Bronchial epithelial cell (primary cell): ENCODE measurements at regions not wholly inside any gene's neighbourhood (a gene's known extent, or its start where the extent isn't known, plus 50 kb on each side); places are given as distances from the start of the nearest gene placed in this dataset.

Source experiments
- DNase-seq: peaks from one replicate; pipeline ENCODE4 v3.0.0-alpha.2; 2010; ENCODE audit warnings: low read depth
- FAIRE-seq: peaks from 2 replicates; lab custom pipeline; 2011; peaks lifted over from hg19 to GRCh38; lab: Jason Lieb, UNC
- H3K27me3 ChIP-seq: 2 replicates; pipeline ENCODE4 v1.5.1; 2011; ENCODE audit warnings: low read length; ENCODE audit not compliant: control insufficient read depth, insufficient read depth
- H3K36me3 ChIP-seq: 2 replicates; pipeline ENCODE4 v1.5.1; 2011; ENCODE audit warnings: low read length; ENCODE audit not compliant: control insufficient read depth, insufficient read depth
- H3K4me3 ChIP-seq: 2 replicates; pipeline ENCODE4 v1.5.1; 2011; ENCODE audit warnings: mild to moderate bottlenecking, low read depth, low read length, control low read depth
- TF ChIP-seq, protein P1 (sequence below): IDR thresholded peaks from 2 replicates; pipeline ENCODE4 v1.5.1; 2011; ENCODE audit warnings: mild to moderate bottlenecking, moderate library complexity, low read length, control low read depth, inconsistent platforms; ENCODE audit not compliant: insufficient read depth, severe bottlenecking

DNA sequence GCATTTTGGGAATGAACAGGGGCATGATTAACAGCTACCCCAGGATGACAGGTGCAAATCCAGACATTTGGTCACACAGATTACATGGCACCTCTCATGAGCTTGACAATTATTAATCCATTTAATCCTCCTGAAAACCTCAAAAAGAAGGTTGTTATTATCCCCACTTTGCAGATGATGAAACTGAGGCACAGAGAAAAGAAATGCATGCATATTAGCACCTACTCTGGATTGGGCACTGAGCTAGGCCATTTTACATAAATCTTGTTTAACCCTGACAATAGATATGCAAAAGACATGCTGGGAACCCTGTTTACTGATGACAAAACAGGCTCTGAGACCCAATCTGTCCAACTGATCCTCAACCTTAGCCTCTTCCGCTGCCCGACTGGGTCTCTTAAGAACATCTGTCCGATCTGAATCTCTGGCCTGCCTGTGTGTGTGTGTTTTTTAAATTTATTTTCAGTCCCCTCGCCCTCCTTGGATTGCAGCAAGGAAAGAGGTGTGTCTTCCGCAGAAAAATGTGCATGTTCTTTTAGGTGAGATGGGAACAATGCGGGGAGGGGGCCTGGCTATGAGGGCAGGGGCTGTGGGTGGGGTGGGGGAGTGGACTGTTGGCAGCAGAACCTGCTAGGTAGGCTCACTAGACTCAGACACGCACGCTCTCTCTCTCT is 162.5 kb downstream of the WNT7A start:
- TF ChIP-seq, protein P1, sequence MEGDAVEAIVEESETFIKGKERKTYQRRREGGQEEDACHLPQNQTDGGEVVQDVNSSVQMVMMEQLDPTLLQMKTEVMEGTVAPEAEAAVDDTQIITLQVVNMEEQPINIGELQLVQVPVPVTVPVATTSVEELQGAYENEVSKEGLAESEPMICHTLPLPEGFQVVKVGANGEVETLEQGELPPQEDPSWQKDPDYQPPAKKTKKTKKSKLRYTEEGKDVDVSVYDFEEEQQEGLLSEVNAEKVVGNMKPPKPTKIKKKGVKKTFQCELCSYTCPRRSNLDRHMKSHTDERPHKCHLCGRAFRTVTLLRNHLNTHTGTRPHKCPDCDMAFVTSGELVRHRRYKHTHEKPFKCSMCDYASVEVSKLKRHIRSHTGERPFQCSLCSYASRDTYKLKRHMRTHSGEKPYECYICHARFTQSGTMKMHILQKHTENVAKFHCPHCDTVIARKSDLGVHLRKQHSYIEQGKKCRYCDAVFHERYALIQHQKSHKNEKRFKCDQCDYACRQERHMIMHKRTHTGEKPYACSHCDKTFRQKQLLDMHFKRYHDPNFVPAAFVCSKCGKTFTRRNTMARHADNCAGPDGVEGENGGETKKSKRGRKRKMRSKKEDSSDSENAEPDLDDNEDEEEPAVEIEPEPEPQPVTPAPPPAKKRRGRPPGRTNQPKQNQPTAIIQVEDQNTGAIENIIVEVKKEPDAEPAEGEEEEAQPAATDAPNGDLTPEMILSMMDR, result no peak
- DNase-seq, result no peak
- FAIRE-seq, result no peak
- Histone ChIP-seq H3K36me3 (no peaks in the 10 kb centered on the region), H3K4me3 (no peak overlapping the region), H3K27me3 (no peaks in the 10 kb centered on the region)

DNA sequence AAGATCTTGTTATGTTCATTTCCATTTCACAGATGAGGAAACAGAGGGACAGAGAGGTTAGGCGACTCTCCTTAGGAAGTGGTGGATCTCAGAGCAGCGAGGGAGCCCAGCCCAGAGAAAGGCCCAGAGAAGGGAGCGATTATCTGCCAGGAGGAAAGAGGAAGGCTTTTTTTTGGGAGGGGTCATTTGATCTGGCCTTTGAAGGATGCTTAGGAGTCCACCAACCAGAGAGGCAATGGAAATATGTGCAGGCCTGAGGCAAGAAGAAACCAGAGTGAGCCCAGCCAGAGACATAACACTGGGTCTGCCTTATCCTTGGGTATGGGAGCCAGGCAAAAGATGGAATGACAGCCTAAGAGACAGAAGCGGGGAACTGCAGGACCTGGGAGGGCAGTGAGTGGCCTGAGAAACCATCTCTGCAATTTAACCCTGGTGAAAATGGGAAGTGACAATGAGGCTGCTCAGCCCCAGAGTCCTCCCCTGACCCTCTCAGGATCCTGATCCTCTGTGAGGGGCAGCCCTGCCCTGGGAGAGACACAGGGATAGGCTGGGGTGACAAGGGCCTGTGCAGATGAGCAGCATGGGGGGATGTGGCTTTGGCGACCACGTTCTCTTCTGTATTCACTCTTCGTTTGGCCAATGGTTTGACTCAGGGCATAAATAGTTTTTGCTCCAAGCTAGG is 163.2 kb downstream of the WNT7A start:
- TF ChIP-seq, protein P1, result no peak
- FAIRE-seq (no peak), DNase-seq (no peak)
- H3K4me3 ChIP-seq, result no peak overlapping the region
- H3K36me3 ChIP-seq, result no peaks in the 10 kb centered on the region
- H3K27me3 ChIP-seq, result no peaks in the 10 kb centered on the region

- Histone ChIP-seq H3K36me3 (no peaks in the 10 kb centered on the region), H3K4me3 (no peak overlapping the region), H3K27me3 (no peaks in the 10 kb centered on the region)
- DNase-seq, result no peak
- TF ChIP-seq, protein P1, result no peak
- FAIRE-seq, result no peak
These were observed 163.9 kb downstream of the WNT7A start for GRCh38 chr3:13715961-13716360.

GRCh38 chr3:13715167-13715954 is 164.5 kb downstream of the WNT7A start:
- FAIRE-seq (no peak), DNase-seq (no peak)
- no peak overlapping the region for H3K4me3 ChIP-seq
- TF ChIP-seq, protein P1, result no peak
- no peaks in the 10 kb centered on the region for H3K36me3 ChIP-seq
- H3K27me3 ChIP-seq, result no peaks in the 10 kb centered on the region

- DNase-seq, result no peak
- FAIRE-seq, result no peak
- Histone ChIP-seq H3K4me3 (no peak overlapping the region), H3K36me3 (no peaks in the 10 kb centered on the region), H3K27me3 (no peaks in the 10 kb centered on the region)
- TF ChIP-seq, protein P1, result no peak
These were observed 165.5 kb downstream of the FBLN2 start for GRCh38 chr3:13714251-13714916.
